ENCODE measurements at regions not wholly inside any gene's neighbourhood (a gene's known extent, or its start where the extent isn't known, plus 50 kb on each side); places are given as distances from the start of the nearest gene placed in this dataset.

GRCh38 chr2:128439031-128439790, 120.5 kb upstream of the HS6ST1 start:
- TF ChIP-seq POLR2A (IDR thresholded peaks at IDR 0.05) (no peak), CTCF (IDR thresholded peaks at IDR 0.05) (no peak), POLR2AphosphoS5 (IDR thresholded peaks at IDR 0.05) (no peak)

Measured in prostate gland (tissue), 2 donors.